HFFc6 (cell line): ENCODE measurements at regions not wholly inside any gene's neighbourhood (a gene's known extent, or its start where the extent isn't known, plus 50 kb on each side); places are given as distances from the start of the nearest gene placed in this dataset.

ENCODE experiments used
- DNase-seq: peaks from one replicate; pipeline ENCODE4 v3.0.0-alpha.2; 2018
- H3K27ac Mint-ChIP-seq: 2 replicates; pipeline ENCODE4 v1.8.0; 2020; ENCODE audit warnings: mild to moderate bottlenecking, mixed read lengths
- H3K27me3 Mint-ChIP-seq: 2 replicates; pipeline ENCODE4 v1.8.0; 2021; ENCODE audit warnings: mild to moderate bottlenecking, moderate library complexity, mixed read lengths; ENCODE audit not compliant: insufficient read depth
- H3K36me3 Mint-ChIP-seq: 2 replicates; pipeline ENCODE4 v1.8.0; 2021; ENCODE audit warnings: low read depth, mixed read lengths
- H3K4me1 Mint-ChIP-seq: 2 replicates; pipeline ENCODE4 v1.8.0; 2020; ENCODE audit warnings: low read depth, mixed read lengths
- H3K4me3 Mint-ChIP-seq: 2 replicates; pipeline ENCODE4 v1.8.0; 2020; ENCODE audit warnings: mild to moderate bottlenecking, moderate library complexity, mixed read lengths
- H3K9me3 Mint-ChIP-seq: 2 replicates; pipeline ENCODE4 v1.8.0; 2020; ENCODE audit warnings: mild to moderate bottlenecking, mixed read lengths
- CTCF ChIP-seq: fragments of 200-600 bp; sonication (generic); IDR thresholded peaks from 2 replicates; pipeline ENCODE4 v1.5.0; 2021; ENCODE audit warnings: antibody characterized with exemption, mild to moderate bottlenecking

- no peak for TF ChIP-seq CTCF
- Mint-ChIP-seq H3K4me1 (no peaks in the 10 kb centered on the region), H3K27me3 (peaks cover 8% of the 10 kb centered on the region), H3K4me3 (no peak overlapping the region), H3K27ac (no peak overlapping the region), H3K9me3 (no peaks in the 10 kb centered on the region; the same call in 1 of the 2 replicates), H3K36me3 (no peaks in the 10 kb centered on the region)
- DNase-seq: no peak
These were observed 49.7 kb upstream of the GPD1L start for GRCh38 chr3:32056559-32057290.
